IMR-90 (cell line): ENCODE measurements at regions not wholly inside any gene's neighbourhood (a gene's known extent, or its start where the extent isn't known, plus 50 kb on each side); places are given as distances from the start of the nearest gene placed in this dataset.

Experiments used
- ATAC-seq: fragments of 200-7000 bp; cut with Tn5 transposase; 2 replicates; pipeline ENCODE4 v1.9.1; 2020; ENCODE audit warnings: low read depth, mild to moderate bottlenecking, moderate library complexity
- BruUV-seq: library from RNA; stranded (reverse); fragments of 400-500 nt; replicated peaks from 2 replicates; lab custom pipeline; 2021; lab: Mats Ljungman, UMichigan
- CTCF ChIA-PET: fragments of 300-600 bp; formaldehyde crosslinking; extraction: SDS; loops from one replicate; lab custom pipeline; 2021; ENCODE audit warnings: antibody characterized with exemption; lab: Yijun Ruan, JAX
- POLR2A ChIA-PET: fragments of 300-600 bp; sonication (Branson Sonifier 250); formaldehyde crosslinking; loops from one replicate; lab custom pipeline; 2022; ENCODE audit warnings: antibody characterized with exemption; ENCODE audit not compliant: unreplicated experiment; lab: Charles Lee
- DNase-seq: peaks from one replicate; pipeline ENCODE4 v3.0.0; 2013
- H2AFZ ChIP-seq: replicated peaks from 2 replicates; pipeline ENCODE3; 2013; ENCODE audit warnings: low read length, mild to moderate bottlenecking; ENCODE audit not compliant: poor library complexity
- H2AK5ac ChIP-seq: 2 replicates; pipeline ENCODE4 v1.6.1; 2013; ENCODE audit warnings: low read depth, low read length, inconsistent platforms
- H2AK9ac ChIP-seq: replicated peaks from 2 replicates; pipeline ENCODE3; 2013; ENCODE audit warnings: mild to moderate bottlenecking, low read depth, low read length, moderate library complexity; ENCODE audit not compliant: poor library complexity
- H2BK120ac ChIP-seq: 2 replicates; pipeline ENCODE4 v1.6.1; 2013; ENCODE audit warnings: low read depth, low read length, inconsistent platforms
- H2BK15ac ChIP-seq: 3 replicates; pipeline ENCODE4 v1.6.1; 2013; ENCODE audit warnings: low read depth, low read length, inconsistent platforms
- H2BK20ac ChIP-seq: 2 replicates; pipeline ENCODE4 v1.6.1; 2013; ENCODE audit warnings: low read depth, mild to moderate bottlenecking, inconsistent platforms, low read length, moderate library complexity
- H2BK5ac ChIP-seq: 2 replicates; pipeline ENCODE4 v1.6.1; 2013; ENCODE audit warnings: mild to moderate bottlenecking, low read depth, low read length, inconsistent platforms; ENCODE audit not compliant: poor library complexity, severe bottlenecking
- H3K14ac ChIP-seq: replicated peaks from 2 replicates; pipeline ENCODE4 v1.6.1; 2013; ENCODE audit warnings: low read depth, low read length, inconsistent platforms
- H3K18ac ChIP-seq: 2 replicates; pipeline ENCODE4 v1.6.1; 2013; ENCODE audit warnings: low read depth, low read length, control low read depth
- H3K23ac ChIP-seq: 2 replicates; pipeline ENCODE4 v1.6.1; 2013; ENCODE audit warnings: low read depth, low read length, inconsistent platforms
- H3K27ac ChIP-seq: 2 replicates; pipeline ENCODE4 v1.5.1; 2013; ENCODE audit warnings: mild to moderate bottlenecking, control low read depth, low read length; ENCODE audit not compliant: insufficient read depth
- H3K27me3 ChIP-seq: 2 replicates; pipeline ENCODE4 v1.6.1; 2013; ENCODE audit warnings: low read length; ENCODE audit not compliant: control insufficient read depth, insufficient read depth
- H3K36me3 ChIP-seq: 2 replicates; pipeline ENCODE4 v1.6.1; 2013; ENCODE audit warnings: low read length, mixed read lengths; ENCODE audit not compliant: control insufficient read depth, insufficient read depth
- H3K4ac ChIP-seq: 2 replicates; pipeline ENCODE4 v1.6.1; 2013; ENCODE audit warnings: low read depth, low read length, inconsistent platforms
- H3K4me1 ChIP-seq: 2 replicates; pipeline ENCODE4 v1.6.1; 2013; ENCODE audit warnings: low read length, mixed read lengths; ENCODE audit not compliant: control insufficient read depth, insufficient read depth
- H3K4me2 ChIP-seq: 2 replicates; pipeline ENCODE4 v1.6.1; 2013; ENCODE audit warnings: low read depth, mild to moderate bottlenecking, control low read depth, low read length, moderate library complexity
- H3K4me3 ChIP-seq: 2 replicates; pipeline ENCODE4 v1.5.1; 2013; ENCODE audit warnings: low read depth, mild to moderate bottlenecking, control low read depth, low read length, moderate library complexity; ENCODE audit not compliant: insufficient read depth
- H3K56ac ChIP-seq: 2 replicates; pipeline ENCODE4 v1.6.1; 2013; ENCODE audit warnings: low read length, inconsistent platforms; ENCODE audit not compliant: insufficient read depth; ENCODE audit errors: extremely low read depth
- H3K79me1 ChIP-seq, 2 experiments: 2 replicates each; pipeline ENCODE4 v1.6.1; 2013; ENCODE audit warnings: low read length in 2 of 2, inconsistent platforms in 1 of 2, low read depth in 1 of 2
- H3K9ac ChIP-seq: 2 replicates; pipeline ENCODE4 v1.6.1; 2013; ENCODE audit warnings: low read depth, low read length, control low read depth
- H3K9me1 ChIP-seq: 2 replicates; pipeline ENCODE4 v1.6.1; 2013; ENCODE audit warnings: low read length, inconsistent platforms; ENCODE audit not compliant: insufficient read depth
- H3K9me3 ChIP-seq: 2 replicates; pipeline ENCODE4 v1.6.1; 2013; ENCODE audit warnings: low read length; ENCODE audit not compliant: control insufficient read depth, insufficient read depth
- H4K20me1 ChIP-seq: 2 replicates; pipeline ENCODE4 v1.6.1; 2013; ENCODE audit warnings: low read length, inconsistent platforms; ENCODE audit not compliant: insufficient read depth
- H4K5ac ChIP-seq: 2 replicates; pipeline ENCODE4 v1.6.1; 2013; ENCODE audit warnings: mild to moderate bottlenecking, low read depth, low read length, control low read depth
- H4K8ac ChIP-seq, 2 experiments: 2 replicates each; pipeline ENCODE4 v1.6.1; 2013; ENCODE audit warnings: low read depth in 2 of 2, low read length in 2 of 2, control low read depth in 1 of 2, inconsistent platforms in 1 of 2
- H4K91ac ChIP-seq: 2 replicates; pipeline ENCODE4 v1.6.1; 2013; ENCODE audit warnings: low read depth, low read length, inconsistent platforms; ENCODE audit not compliant: insufficient read depth
- CEBPB ChIP-seq: IDR thresholded peaks from 2 replicates; pipeline ENCODE4 v1.6.1; 2012; ENCODE audit warnings: low read depth, low read length, improper control_type of control experiment
- CTCF ChIP-seq: conservative IDR thresholded peaks from 2 replicates; pipeline ENCODE4 v1.5.1; 2012; ENCODE audit warnings: mild to moderate bottlenecking, low read depth, low read length, improper control_type of control experiment
- ELK1 ChIP-seq: fragments of 150-350 bp; IDR thresholded peaks from 2 replicates; pipeline ENCODE4 v1.6.1; 2016; ENCODE audit warnings: low read depth, mild to moderate bottlenecking, low read length, moderate library complexity, borderline replicate concordance
- NFE2L2 ChIP-seq: fragments of 150-350 bp; IDR thresholded peaks from 2 replicates; pipeline ENCODE4 v1.6.1; 2016; ENCODE audit warnings: low read depth, mild to moderate bottlenecking, low read length
- POLR2A ChIP-seq: IDR thresholded peaks from 2 replicates; pipeline ENCODE4 v1.6.1; 2012; ENCODE audit warnings: mild to moderate bottlenecking, low read depth, low read length
- RAD21 ChIP-seq: IDR thresholded peaks from 2 replicates; pipeline ENCODE4 v1.6.1; 2012; ENCODE audit warnings: low read length, improper control_type of control experiment
- RCOR1 ChIP-seq: IDR thresholded peaks from 2 replicates; pipeline ENCODE4 v1.6.1; 2012; ENCODE audit warnings: mild to moderate bottlenecking, low read length, improper control_type of control experiment; ENCODE audit not compliant: insufficient replicate concordance
- WGBS, 2 experiments: methylation state at CpG; one replicate each; pipeline versions ENCODE4 v1.1.5 to v1.1.7; 2013; ENCODE audit warnings: missing lambda C conversion rate in 2 of 2; ENCODE audit not compliant: insufficient read length in 1 of 2; ENCODE audit errors: extremely low coverage in 2 of 2; 5-methylcytosine and 5-hydroxymethylcytosine counted together
- dilution Hi-C: fragments of 300-500 bp; cut with HindIII; formaldehyde crosslinking; loops from one replicate; pipeline ENCODE4 v1.14.3; 2018; ENCODE audit warnings: low sequenced_read_pairs; ENCODE audit not compliant: unreplicated experiment
- in situ Hi-C: fragments of 300-500 bp; cut with MboI; formaldehyde crosslinking; loops from 3 replicates; pipeline ENCODE4 v1.14.3; 2019; ENCODE audit warnings: low sequenced_read_pairs, inconsistent platforms, mixed read lengths
- intact Hi-C: fragments of 100-400 bp; cut with micrococcal nuclease; formaldehyde crosslinking; loops from 2 replicates; pipeline ENCODE4 v1.10.0; 2022

- Histone ChIP-seq H4K5ac (no peak overlapping the region), H4K91ac (no peak overlapping the region), H3K23ac (no peak overlapping the region), H3K56ac (no peak overlapping the region), H3K4me1 (0 out of 2 replicates have a peak, but pooled peaks cover 2% of the 10 kb centered on the region), H2BK5ac (no peak overlapping the region), H3K79me1 (no peaks in the 10 kb centered on the region), H3K9me1 (peaks cover 7% of the 10 kb centered on the region), H2BK15ac (no peak overlapping the region), H4K8ac (no peak overlapping the region), H3K36me3 (no peaks in the 10 kb centered on the region), H3K4me3 (no peak overlapping the region), H3K27ac (no peak overlapping the region), H2BK20ac (no peak overlapping the region), H3K18ac (no peak overlapping the region), H3K4ac (no peak overlapping the region), H3K27me3 (no peaks in the 10 kb centered on the region), H4K20me1 (no peaks in the 10 kb centered on the region), H2AK9ac (no peak overlapping the region), H3K4me2 (no peak overlapping the region), H2BK120ac (no peak overlapping the region), H3K9me3 (peaks cover 4% of the 10 kb centered on the region), H2AK5ac (no peak overlapping the region), H2AFZ (no peak overlapping the region), H3K9ac (no peak overlapping the region), H3K14ac (no peak overlapping the region)
- no TSS peak for BruUV-seq
- ChIA-PET CTCF (interaction anchor here (0.6 to 1.0 kb wide), 2 partner anchors 15 to 61 kb away, joined by 3 to 4 read pairs; no protein-coding TSS in a partner anchor), POLR2A (no interaction called here)
- TF ChIP-seq CEBPB = peak; percentile 21; the same call in 1 of the 2 replicates
- no peak for TF ChIP-seq POLR2A
- TF ChIP-seq CTCF = no peak
- TF ChIP-seq ELK1 = no peak
- no peak for TF ChIP-seq RCOR1
- no peak for TF ChIP-seq NFE2L2
- TF ChIP-seq RAD21 = no peak
- DNase-seq = no peak
- WGBS, 2 experiments = no CpG with 5 or more reads among the region's 4 CpGs
- in situ Hi-C loops (no loop called here), intact Hi-C loops (no loop called here), dilution Hi-C loops (no loop called here)
- ATAC-seq = no peak
Observed at GRCh38 chr2:39546409-39546808, 109.3 kb upstream of the MAP4K3 start.
